NCI-H510A (cell line): ENCODE measurements at regions not wholly inside any gene's neighbourhood (a gene's known extent, or its start where the extent isn't known, plus 50 kb on each side); places are given as distances from the start of the nearest gene placed in this dataset.

Experiments used
- DNase-seq: peaks from one replicate; lab custom pipeline; 2025; lab: John Stamatoyannopoulos, UW

- no peak for DNase-seq
These were observed 104.6 kb downstream of the AMY1C start for GRCh38 chr1:103854279-103854678.

GRCh38 chr1:103859721-103860120 is 110.0 kb downstream of the AMY1C start:
- DNase-seq = no peak

- DNase-seq = no peak
These were observed 149.1 kb downstream of the AMY1C start for GRCh38 chr1:103898576-103899345.

- DNase-seq = peak; percentile 27
These were observed 150.3 kb downstream of the AMY1C start for GRCh38 chr1:103900005-103900404.

GRCh38 chr1:103901072-103901471 is 151.4 kb downstream of the AMY1C start:
- DNase-seq = no peak

- DNase-seq = no peak
These were observed 155.7 kb downstream of the AMY1C start for GRCh38 chr1:103905363-103905762.

- no peak for DNase-seq
These were observed 161.8 kb downstream of the AMY1C start for GRCh38 chr1:103911450-103911849.

- no peak for DNase-seq
These were observed 168.1 kb downstream of the AMY1C start for GRCh38 chr1:103917795-103918194.

GRCh38 chr1:103931891-103932290 is 182.2 kb downstream of the AMY1C start:
- DNase-seq = no peak

- no peak for DNase-seq
These were observed 188.2 kb downstream of the AMY1C start for GRCh38 chr1:103937763-103938357.

- DNase-seq = no peak
These were observed 191.4 kb downstream of the AMY1C start for GRCh38 chr1:103941086-103941485.

GRCh38 chr1:103942029-103942428 is 192.3 kb downstream of the AMY1C start:
- DNase-seq = no peak

GRCh38 chr1:103945774-103946173 is 196.1 kb downstream of the AMY1C start:
- DNase-seq = no peak

- DNase-seq = no peak
These were observed 198.8 kb downstream of the AMY1C start for GRCh38 chr1:103948526-103948925.

- DNase-seq = no peak
These were observed 200.1 kb downstream of the AMY1C start for GRCh38 chr1:103949779-103950178.

GRCh38 chr1:103953386-103953785 is 203.7 kb downstream of the AMY1C start:
- no peak for DNase-seq

- DNase-seq = no peak
These were observed 209.0 kb downstream of the AMY1C start for GRCh38 chr1:103958699-103959098.

- peak; percentile 3 for DNase-seq
These were observed 209.9 kb downstream of the AMY1C start for GRCh38 chr1:103959565-103959964.

GRCh38 chr1:103960045-103960444 is 210.3 kb downstream of the AMY1C start:
- no peak for DNase-seq

- DNase-seq = no peak
These were observed 211.0 kb downstream of the AMY1C start for GRCh38 chr1:103960710-103961109.

- no peak for DNase-seq
These were observed 237.1 kb downstream of the AMY1C start for GRCh38 chr1:103986792-103987191.

- DNase-seq = no peak
These were observed 247.9 kb downstream of the AMY1C start for GRCh38 chr1:103997631-103998030.

GRCh38 chr1:104018922-104019674 is 269.4 kb downstream of the AMY1C start:
- no peak for DNase-seq
